MM.1S (cell line): ENCODE measurements at regions not wholly inside any gene's neighbourhood (a gene's known extent, or its start where the extent isn't known, plus 50 kb on each side); places are given as distances from the start of the nearest gene placed in this dataset.

Source experiments
- DNase-seq: peaks from one replicate; pipeline ENCODE4 v3.0.0-alpha.2; 2015
- H2AFZ ChIP-seq: fragments of 300-600 bp; sonication (generic); 2 replicates; pipeline ENCODE4 v1.6.0; 2016; ENCODE audit warnings: antibody characterized with exemption, low read length
- H3F3A ChIP-seq: fragments of 300-600 bp; sonication (generic); 2 replicates; pipeline ENCODE4 v1.6.1; 2016; ENCODE audit warnings: mild to moderate bottlenecking, antibody characterized with exemption, low read length, moderate library complexity, mixed read lengths; ENCODE audit not compliant: insufficient read depth
- H3K27ac ChIP-seq: fragments of 300-600 bp; sonication (generic); 2 replicates; pipeline ENCODE4 v1.5.1; 2016; ENCODE audit warnings: mild to moderate bottlenecking, low read length
- H3K27me3 ChIP-seq: fragments of 300-600 bp; sonication (generic); replicated peaks from 2 replicates; pipeline ENCODE4 v1.6.0; 2016; ENCODE audit warnings: low read length; ENCODE audit not compliant: insufficient read depth
- H3K36me3 ChIP-seq: fragments of 300-600 bp; sonication (generic); replicated peaks from 2 replicates; pipeline ENCODE4 v1.6.1; 2016; ENCODE audit warnings: mild to moderate bottlenecking, low read length, mixed read lengths; ENCODE audit not compliant: insufficient read depth
- H3K4me1 ChIP-seq: fragments of 300-600 bp; sonication (generic); 2 replicates; pipeline ENCODE4 v1.6.1; 2016; ENCODE audit warnings: low read length, mixed read lengths
- H3K4me2 ChIP-seq: fragments of 300-600 bp; sonication (generic); 2 replicates; pipeline ENCODE4 v1.6.0; 2016; ENCODE audit warnings: low read depth, low read length
- H3K4me3 ChIP-seq: fragments of 300-600 bp; sonication (generic); 2 replicates; pipeline ENCODE4 v1.5.1; 2016; ENCODE audit warnings: low read length, mixed read lengths
- H3K79me2 ChIP-seq: fragments of 300-600 bp; sonication (generic); 2 replicates; pipeline ENCODE4 v1.6.1; 2016; ENCODE audit warnings: mixed run types, low read length, mixed read lengths
- H3K9ac ChIP-seq: fragments of 300-600 bp; sonication (generic); 2 replicates; pipeline ENCODE4 v1.6.1; 2016; ENCODE audit warnings: low read length, mixed read lengths
- H3K9me2 ChIP-seq: fragments of 300-600 bp; sonication (generic); replicated peaks from 2 replicates; pipeline ENCODE4 v1.6.1; 2016; ENCODE audit warnings: mild to moderate bottlenecking, low read length, mixed read lengths; ENCODE audit not compliant: insufficient read depth
- H3K9me3 ChIP-seq: fragments of 300-600 bp; sonication (generic); replicated peaks from 2 replicates; pipeline ENCODE4 v1.6.1; 2016; ENCODE audit warnings: mild to moderate bottlenecking, low read length, mixed read lengths; ENCODE audit not compliant: insufficient read depth
- H4K20me1 ChIP-seq: fragments of 300-600 bp; sonication (generic); 2 replicates; pipeline ENCODE4 v1.6.1; 2016; ENCODE audit warnings: mild to moderate bottlenecking, low read length, moderate library complexity, mixed read lengths; ENCODE audit not compliant: insufficient read depth
- CTCF ChIP-seq: fragments of 300-600 bp; sonication (generic); IDR thresholded peaks from 2 replicates; pipeline ENCODE4 v1.5.1; 2016; ENCODE audit warnings: antibody characterized with exemption, low read length, mixed read lengths
- EZH2 ChIP-seq: fragments of 300-600 bp; sonication (generic); optimal IDR thresholded peaks from 2 replicates; pipeline ENCODE3; 2017; ENCODE audit warnings: low read depth, mild to moderate bottlenecking, antibody characterized with exemption, low read length, mixed read lengths
- EZH2phosphoT487 ChIP-seq: fragments of 300-600 bp; sonication (generic); IDR thresholded peaks from 2 replicates; pipeline ENCODE4 v1.6.1; 2018; ENCODE audit warnings: antibody characterized with exemption, low read length

- no peaks in the 10 kb centered on the region for H3K9me3 ChIP-seq
- no peaks in the 10 kb centered on the region for H3K79me2 ChIP-seq
- H3K36me3 ChIP-seq = no peaks in the 10 kb centered on the region
- no peak overlapping the region for H3K9ac ChIP-seq
- no peak overlapping the region for H2AFZ ChIP-seq
- H3F3A ChIP-seq = no peaks in the 10 kb centered on the region
- H3K9me2 ChIP-seq = no peaks in the 10 kb centered on the region
- no peak for TF ChIP-seq CTCF
- H3K4me2 ChIP-seq = no peak overlapping the region
- DNase-seq = no peak
- no peak overlapping the region for H3K27ac ChIP-seq
- no peaks in the 10 kb centered on the region for H3K27me3 ChIP-seq
- no peaks in the 10 kb centered on the region for H3K4me1 ChIP-seq
- no peaks in the 10 kb centered on the region for H4K20me1 ChIP-seq
- no peak overlapping the region for H3K4me3 ChIP-seq
These were observed 151.3 kb upstream of the LPP start for GRCh38 chr3:188002626-188003138.

GRCh38 chr3:188003188-188004171 lies 150.5 kb upstream of the LPP start:
- Histone ChIP-seq H3K36me3 (no peaks in the 10 kb centered on the region), H3K27me3 (no peaks in the 10 kb centered on the region), H3K9me3 (no peaks in the 10 kb centered on the region), H3K4me3 (no peak overlapping the region), H3K9me2 (no peaks in the 10 kb centered on the region), H2AFZ (no peak overlapping the region), H4K20me1 (no peaks in the 10 kb centered on the region), H3K9ac (no peak overlapping the region), H3K27ac (no peak overlapping the region), H3K4me1 (no peaks in the 10 kb centered on the region), H3F3A (no peaks in the 10 kb centered on the region), H3K79me2 (no peaks in the 10 kb centered on the region), H3K4me2 (no peak overlapping the region)
- DNase-seq = no peak
- TF ChIP-seq EZH2 = no peak

GRCh38 chr3:188006726-188007393 lies 147.1 kb upstream of the LPP start:
- H3K79me2 ChIP-seq = no peaks in the 10 kb centered on the region
- H3K27ac ChIP-seq = no peak overlapping the region
- H2AFZ ChIP-seq = no peak overlapping the region

More at GRCh38 chr3:188006726-188007393, 147.1 kb upstream of the LPP start:
- H4K20me1 ChIP-seq = no peaks in the 10 kb centered on the region
- H3F3A ChIP-seq = no peaks in the 10 kb centered on the region
- no peaks in the 10 kb centered on the region for H3K9me3 ChIP-seq
- TF ChIP-seq EZH2phosphoT487 = no peak
- no peak for TF ChIP-seq EZH2
- no peak for TF ChIP-seq CTCF
- H3K9ac ChIP-seq = no peak overlapping the region
- H3K4me1 ChIP-seq = no peaks in the 10 kb centered on the region
- H3K36me3 ChIP-seq = no peaks in the 10 kb centered on the region
- no peaks in the 10 kb centered on the region for H3K9me2 ChIP-seq
- H3K27me3 ChIP-seq = no peaks in the 10 kb centered on the region
- no peak overlapping the region for H3K4me3 ChIP-seq
- no peak overlapping the region for H3K4me2 ChIP-seq
- DNase-seq = no peak
